ENCODE measurements at regions not wholly inside any gene's neighbourhood (a gene's known extent, or its start where the extent isn't known, plus 50 kb on each side); places are given as distances from the start of the nearest gene placed in this dataset.

- no peak for TF ChIP-seq RCOR1 (IDR thresholded peaks at IDR 0.05; ENCODE audit: low read length)
- no peak for TF ChIP-seq TEAD4 (IDR thresholded peaks at IDR 0.05; ENCODE audit: borderline replicate concordance, insufficient read depth)
- TF ChIP-seq, protein P1, sequence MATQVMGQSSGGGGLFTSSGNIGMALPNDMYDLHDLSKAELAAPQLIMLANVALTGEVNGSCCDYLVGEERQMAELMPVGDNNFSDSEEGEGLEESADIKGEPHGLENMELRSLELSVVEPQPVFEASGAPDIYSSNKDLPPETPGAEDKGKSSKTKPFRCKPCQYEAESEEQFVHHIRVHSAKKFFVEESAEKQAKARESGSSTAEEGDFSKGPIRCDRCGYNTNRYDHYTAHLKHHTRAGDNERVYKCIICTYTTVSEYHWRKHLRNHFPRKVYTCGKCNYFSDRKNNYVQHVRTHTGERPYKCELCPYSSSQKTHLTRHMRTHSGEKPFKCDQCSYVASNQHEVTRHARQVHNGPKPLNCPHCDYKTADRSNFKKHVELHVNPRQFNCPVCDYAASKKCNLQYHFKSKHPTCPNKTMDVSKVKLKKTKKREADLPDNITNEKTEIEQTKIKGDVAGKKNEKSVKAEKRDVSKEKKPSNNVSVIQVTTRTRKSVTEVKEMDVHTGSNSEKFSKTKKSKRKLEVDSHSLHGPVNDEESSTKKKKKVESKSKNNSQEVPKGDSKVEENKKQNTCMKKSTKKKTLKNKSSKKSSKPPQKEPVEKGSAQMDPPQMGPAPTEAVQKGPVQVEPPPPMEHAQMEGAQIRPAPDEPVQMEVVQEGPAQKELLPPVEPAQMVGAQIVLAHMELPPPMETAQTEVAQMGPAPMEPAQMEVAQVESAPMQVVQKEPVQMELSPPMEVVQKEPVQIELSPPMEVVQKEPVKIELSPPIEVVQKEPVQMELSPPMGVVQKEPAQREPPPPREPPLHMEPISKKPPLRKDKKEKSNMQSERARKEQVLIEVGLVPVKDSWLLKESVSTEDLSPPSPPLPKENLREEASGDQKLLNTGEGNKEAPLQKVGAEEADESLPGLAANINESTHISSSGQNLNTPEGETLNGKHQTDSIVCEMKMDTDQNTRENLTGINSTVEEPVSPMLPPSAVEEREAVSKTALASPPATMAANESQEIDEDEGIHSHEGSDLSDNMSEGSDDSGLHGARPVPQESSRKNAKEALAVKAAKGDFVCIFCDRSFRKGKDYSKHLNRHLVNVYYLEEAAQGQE (IDR thresholded peaks at IDR 0.05; ENCODE audit: low read depth, low read length) = no peak
- no peak for TF ChIP-seq CTCF (IDR thresholded peaks at IDR 0.05)
Observed at GRCh38 chr3:76954412-76954811, 85.5 kb upstream of the ROBO2 start.
